SK-N-SH treated with all-trans-retinoic acid at 6 μM for 48 hours (cell line): ENCODE measurements at regions not wholly inside any gene's neighbourhood (a gene's known extent, or its start where the extent isn't known, plus 50 kb on each side); places are given as distances from the start of the nearest gene placed in this dataset.

Experiments
- CSDC2 ChIP-seq: fragments of 250-450 bp; sonication (Bioruptor Pico); IDR thresholded peaks from 2 replicates; pipeline ENCODE4 v1.5.0; 2020; ENCODE audit warnings: mild to moderate bottlenecking, moderate library complexity
- PATZ1 ChIP-seq: fragments of 250-450 bp; sonication (Bioruptor Pico); IDR thresholded peaks from 2 replicates; pipeline ENCODE4 v1.8.0; 2020; ENCODE audit warnings: mild to moderate bottlenecking, moderate library complexity, borderline replicate concordance
- ZNF8 ChIP-seq: fragments of 450-650 bp; formaldehyde crosslinking; IDR thresholded peaks from 2 replicates; pipeline ENCODE4 v1.5.0; 2020; ENCODE audit warnings: mild to moderate bottlenecking, moderate library complexity
- TF ChIP-seq, protein P1 (sequence below): fragments of 250-450 bp; sonication (Bioruptor Pico); IDR thresholded peaks from 2 replicates; pipeline ENCODE4 v1.5.1; 2021; ENCODE audit warnings: mild to moderate bottlenecking, moderate library complexity

GRCh38 chr2:210917465-210917864 lies 361.1 kb downstream of the CPS1 start:
- TF ChIP-seq, protein P1, sequence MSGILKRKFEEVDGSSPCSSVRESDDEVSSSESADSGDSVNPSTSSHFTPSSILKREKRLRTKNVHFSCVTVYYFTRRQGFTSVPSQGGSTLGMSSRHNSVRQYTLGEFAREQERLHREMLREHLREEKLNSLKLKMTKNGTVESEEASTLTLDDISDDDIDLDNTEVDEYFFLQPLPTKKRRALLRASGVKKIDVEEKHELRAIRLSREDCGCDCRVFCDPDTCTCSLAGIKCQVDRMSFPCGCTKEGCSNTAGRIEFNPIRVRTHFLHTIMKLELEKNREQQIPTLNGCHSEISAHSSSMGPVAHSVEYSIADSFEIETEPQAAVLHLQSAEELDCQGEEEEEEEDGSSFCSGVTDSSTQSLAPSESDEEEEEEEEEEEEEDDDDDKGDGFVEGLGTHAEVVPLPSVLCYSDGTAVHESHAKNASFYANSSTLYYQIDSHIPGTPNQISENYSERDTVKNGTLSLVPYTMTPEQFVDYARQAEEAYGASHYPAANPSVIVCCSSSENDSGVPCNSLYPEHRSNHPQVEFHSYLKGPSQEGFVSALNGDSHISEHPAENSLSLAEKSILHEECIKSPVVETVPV (CRISPR knock-in tag) = no peak
- TF ChIP-seq PATZ1 (CRISPR knock-in tag) (no peak), ZNF8 (CRISPR knock-in tag) (no peak), CSDC2 (CRISPR knock-in tag) (no peak)
